ENCODE measurements at regions not wholly inside any gene's neighbourhood (a gene's known extent, or its start where the extent isn't known, plus 50 kb on each side); places are given as distances from the start of the nearest gene placed in this dataset.

- H3K36me3 ChIP-seq (ENCODE audit: control insufficient read depth in 2 of 2, insufficient read depth in 2 of 2, low read length in 2 of 2) = no peaks in the 10 kb centered on the region
- no peak overlapping the region for H3K9ac ChIP-seq (ENCODE audit: low read depth in 1 of 2, low read length in 2 of 2)
- H3K9me3 ChIP-seq (ENCODE audit: control insufficient read depth in 2 of 2, low read length in 2 of 2) = peaks cover 0 to 2% of the 10 kb centered on the region in 2 donors
- H3K27ac ChIP-seq (ENCODE audit: low read depth in 2 of 2, low read length in 2 of 2) = no peak overlapping the region
- H3K4me1 ChIP-seq (ENCODE audit: control insufficient read depth in 2 of 2, insufficient read depth in 2 of 2, low read length in 2 of 2) = no peaks in the 10 kb centered on the region
- H3K4me3 ChIP-seq (ENCODE audit: low read length in 2 of 2) = no peak overlapping the region
- no peaks in the 10 kb centered on the region for H3K27me3 ChIP-seq (ENCODE audit: control insufficient read depth in 2 of 2, insufficient read depth in 2 of 2, low read length in 2 of 2)
Observed at GRCh38 chr5:5062525-5063302, 77.4 kb upstream of the ADAMTS16 start.

DNA sequence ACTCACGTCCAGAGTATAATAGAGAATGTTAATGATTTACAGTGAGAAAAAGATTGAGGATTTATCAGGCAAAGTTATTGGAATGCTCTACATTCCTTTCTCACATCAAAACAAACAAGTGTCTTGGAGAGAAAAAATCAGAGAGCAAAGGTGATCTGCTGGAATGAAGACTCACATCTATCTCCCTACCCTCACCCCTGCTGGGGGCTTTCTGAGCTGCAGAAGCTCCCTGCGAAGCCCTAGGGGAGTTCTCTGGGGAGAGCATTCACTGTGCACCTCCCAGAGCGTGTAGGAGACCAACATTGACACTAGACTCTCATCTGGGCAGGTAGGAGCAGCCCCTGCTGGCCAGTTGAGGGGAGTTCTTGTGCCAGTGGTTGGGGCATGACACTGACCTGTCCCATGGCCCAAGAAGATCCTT, 76.6 kb upstream of the ADAMTS16 start:
- Histone ChIP-seq H3K27me3 (ENCODE audit: control insufficient read depth in 2 of 2, insufficient read depth in 2 of 2, low read length in 2 of 2) (no peaks in the 10 kb centered on the region), H3K9ac (ENCODE audit: low read depth in 1 of 2, low read length in 2 of 2) (no peak overlapping the region), H3K36me3 (ENCODE audit: control insufficient read depth in 2 of 2, insufficient read depth in 2 of 2, low read length in 2 of 2) (no peaks in the 10 kb centered on the region), H3K27ac (ENCODE audit: low read depth in 2 of 2, low read length in 2 of 2) (no peak overlapping the region), H3K4me3 (ENCODE audit: low read length in 2 of 2) (no peak overlapping the region), H3K4me1 (ENCODE audit: control insufficient read depth in 2 of 2, insufficient read depth in 2 of 2, low read length in 2 of 2) (no peaks in the 10 kb centered on the region), H3K9me3 (ENCODE audit: control insufficient read depth in 2 of 2, low read length in 2 of 2) (peaks cover 0 to 2% of the 10 kb centered on the region in 2 donors)

DNA sequence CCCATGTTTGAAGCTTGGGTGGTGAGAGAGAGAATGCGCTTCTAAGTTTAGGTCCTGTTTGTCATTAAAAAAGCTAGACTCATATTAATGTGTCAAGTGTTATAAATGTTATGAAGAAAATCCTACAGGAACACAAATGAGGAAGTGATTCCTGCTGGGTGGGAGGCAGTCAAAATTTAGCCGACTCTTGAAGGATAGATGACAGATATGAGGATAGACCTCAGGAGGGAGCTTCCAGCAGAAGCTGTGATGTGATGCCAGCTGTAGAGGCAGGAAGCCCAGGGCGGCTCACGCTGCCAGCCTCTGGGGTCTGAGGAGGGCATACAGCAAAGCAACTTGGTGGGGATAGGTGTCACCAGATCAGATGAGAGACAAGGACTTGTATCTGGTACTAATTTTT, 74.7 kb upstream of the ADAMTS16 start:
- no peaks in the 10 kb centered on the region for H3K9me3 ChIP-seq (ENCODE audit: control insufficient read depth in 2 of 2, low read length in 2 of 2)
- no peak overlapping the region for H3K9ac ChIP-seq (ENCODE audit: low read depth in 1 of 2, low read length in 2 of 2)
- no peaks in the 10 kb centered on the region for H3K4me1 ChIP-seq (ENCODE audit: control insufficient read depth in 2 of 2, insufficient read depth in 2 of 2, low read length in 2 of 2)
- no peaks in the 10 kb centered on the region for H3K36me3 ChIP-seq (ENCODE audit: control insufficient read depth in 2 of 2, insufficient read depth in 2 of 2, low read length in 2 of 2)
- H3K4me3 ChIP-seq (ENCODE audit: low read length in 2 of 2) = no peak overlapping the region
- no peak overlapping the region for H3K27ac ChIP-seq (ENCODE audit: low read depth in 2 of 2, low read length in 2 of 2)
- H3K27me3 ChIP-seq (ENCODE audit: control insufficient read depth in 2 of 2, insufficient read depth in 2 of 2, low read length in 2 of 2) = no peaks in the 10 kb centered on the region

GRCh38 chr5:5066276-5067186, 73.6 kb upstream of the ADAMTS16 start:
- Histone ChIP-seq H3K9ac (ENCODE audit: low read depth in 1 of 2, low read length in 2 of 2) (no peak overlapping the region), H3K36me3 (ENCODE audit: control insufficient read depth in 2 of 2, insufficient read depth in 2 of 2, low read length in 2 of 2) (no peaks in the 10 kb centered on the region), H3K27ac (ENCODE audit: low read depth in 2 of 2, low read length in 2 of 2) (no peak overlapping the region), H3K4me3 (ENCODE audit: low read length in 2 of 2) (no peak overlapping the region), H3K4me1 (ENCODE audit: control insufficient read depth in 2 of 2, insufficient read depth in 2 of 2, low read length in 2 of 2) (no peaks in the 10 kb centered on the region), H3K27me3 (ENCODE audit: control insufficient read depth in 2 of 2, insufficient read depth in 2 of 2, low read length in 2 of 2) (no peaks in the 10 kb centered on the region), H3K9me3 (ENCODE audit: control insufficient read depth in 2 of 2, low read length in 2 of 2) (no peaks in the 10 kb centered on the region)

DNA sequence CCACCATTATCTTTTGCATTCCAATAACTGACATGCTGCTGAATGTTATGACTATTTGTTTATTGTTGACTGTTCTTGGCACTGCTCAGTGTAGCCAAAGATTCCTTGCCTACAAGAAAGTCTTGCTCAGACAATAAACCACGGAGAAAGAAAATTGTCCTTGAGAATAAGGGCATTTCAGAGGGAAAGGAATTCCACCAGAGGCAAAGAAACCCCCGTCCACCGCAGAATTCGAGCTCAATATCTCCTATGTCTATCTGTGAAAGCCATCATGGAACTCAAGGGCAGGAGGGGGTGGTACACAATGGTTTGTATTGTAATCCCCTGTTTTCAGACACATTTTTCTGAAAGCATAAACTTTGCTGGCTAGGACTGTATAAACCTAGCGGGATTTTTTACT, 70.3 kb upstream of the ADAMTS16 start:
- no peak overlapping the region for H3K27ac ChIP-seq (ENCODE audit: low read depth in 2 of 2, low read length in 2 of 2)
- no peaks in the 10 kb centered on the region for H3K4me1 ChIP-seq (ENCODE audit: control insufficient read depth in 2 of 2, insufficient read depth in 2 of 2, low read length in 2 of 2)
- H3K36me3 ChIP-seq (ENCODE audit: control insufficient read depth in 2 of 2, insufficient read depth in 2 of 2, low read length in 2 of 2) = no peaks in the 10 kb centered on the region
- H3K9me3 ChIP-seq (ENCODE audit: control insufficient read depth in 2 of 2, low read length in 2 of 2) = no peaks in the 10 kb centered on the region
- H3K27me3 ChIP-seq (ENCODE audit: control insufficient read depth in 2 of 2, insufficient read depth in 2 of 2, low read length in 2 of 2) = no peaks in the 10 kb centered on the region
- no peak overlapping the region for H3K9ac ChIP-seq (ENCODE audit: low read depth in 1 of 2, low read length in 2 of 2)
- H3K4me3 ChIP-seq (ENCODE audit: low read length in 2 of 2) = no peak overlapping the region

GRCh38 chr5:5071554-5071953, 68.6 kb upstream of the ADAMTS16 start:
- H3K27me3 ChIP-seq (ENCODE audit: control insufficient read depth in 2 of 2, insufficient read depth in 2 of 2, low read length in 2 of 2) = no peaks in the 10 kb centered on the region
- no peak overlapping the region for H3K9ac ChIP-seq (ENCODE audit: low read depth in 1 of 2, low read length in 2 of 2)
- no peak overlapping the region for H3K27ac ChIP-seq (ENCODE audit: low read depth in 2 of 2, low read length in 2 of 2)
- H3K4me1 ChIP-seq (ENCODE audit: control insufficient read depth in 2 of 2, insufficient read depth in 2 of 2, low read length in 2 of 2) = no peaks in the 10 kb centered on the region
- H3K9me3 ChIP-seq (ENCODE audit: control insufficient read depth in 2 of 2, low read length in 2 of 2) = no peaks in the 10 kb centered on the region
- H3K36me3 ChIP-seq (ENCODE audit: control insufficient read depth in 2 of 2, insufficient read depth in 2 of 2, low read length in 2 of 2) = no peaks in the 10 kb centered on the region
- H3K4me3 ChIP-seq (ENCODE audit: low read length in 2 of 2) = no peak overlapping the region

- H3K27me3 ChIP-seq (ENCODE audit: control insufficient read depth in 2 of 2, insufficient read depth in 2 of 2, low read length in 2 of 2) = no peaks in the 10 kb centered on the region
- H3K4me1 ChIP-seq (ENCODE audit: control insufficient read depth in 2 of 2, insufficient read depth in 2 of 2, low read length in 2 of 2) = no peaks in the 10 kb centered on the region
- no peak overlapping the region for H3K4me3 ChIP-seq (ENCODE audit: low read length in 2 of 2)
- no peak overlapping the region for H3K27ac ChIP-seq (ENCODE audit: low read depth in 2 of 2, low read length in 2 of 2)
- no peaks in the 10 kb centered on the region for H3K36me3 ChIP-seq (ENCODE audit: control insufficient read depth in 2 of 2, insufficient read depth in 2 of 2, low read length in 2 of 2)
- no peak overlapping the region for H3K9ac ChIP-seq (ENCODE audit: low read depth in 1 of 2, low read length in 2 of 2)
- peaks cover 0 to 2% of the 10 kb centered on the region in 2 donors for H3K9me3 ChIP-seq (ENCODE audit: control insufficient read depth in 2 of 2, low read length in 2 of 2)
Observed at GRCh38 chr5:5077236-5077635, 62.9 kb upstream of the ADAMTS16 start.

DNA sequence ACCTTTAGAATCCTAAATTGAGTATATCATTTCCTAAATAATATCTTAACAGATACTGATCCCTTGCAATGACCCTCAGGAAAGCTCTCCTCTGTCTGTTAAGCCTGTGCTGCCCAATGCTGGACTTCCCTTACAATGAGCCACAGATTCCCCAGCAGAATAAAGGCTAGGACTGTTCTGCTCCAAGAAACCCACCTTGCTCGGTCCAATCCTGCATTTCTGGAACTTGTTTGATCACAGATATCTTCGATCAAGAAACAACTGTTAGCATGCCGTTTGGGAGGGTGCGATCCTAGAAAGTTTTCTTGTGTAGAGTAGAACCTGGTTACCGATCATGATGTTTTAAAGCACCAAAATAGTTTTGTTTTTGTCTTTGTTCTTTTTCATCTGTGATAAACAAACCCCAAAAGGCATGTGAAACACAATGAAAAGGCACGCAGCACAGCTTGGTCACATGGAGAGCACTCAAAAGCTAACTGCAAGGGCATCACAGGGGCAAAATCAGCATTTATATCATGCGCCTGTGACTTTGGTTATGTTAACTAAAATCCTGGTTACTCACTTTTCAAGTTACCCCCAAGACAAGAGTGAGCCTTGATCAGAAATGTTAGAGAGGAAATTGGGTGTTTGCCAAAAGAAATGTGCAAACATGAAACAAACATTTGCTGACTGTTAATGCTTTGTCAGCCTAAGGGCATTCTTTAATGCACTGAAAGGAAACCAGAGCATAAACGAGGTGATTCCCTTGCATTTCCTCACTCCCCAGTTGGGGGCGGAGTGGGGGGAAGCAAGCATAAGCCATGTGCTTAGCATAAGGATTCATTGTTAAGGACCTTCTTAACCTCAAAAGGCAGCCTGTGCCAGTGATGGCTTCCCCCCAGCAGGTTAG, 61.9 kb upstream of the ADAMTS16 start:
- no peak overlapping the region for H3K27ac ChIP-seq (ENCODE audit: low read depth in 2 of 2, low read length in 2 of 2)
- peaks cover 0 to 2% of the 10 kb centered on the region in 2 donors for H3K9me3 ChIP-seq (ENCODE audit: control insufficient read depth in 2 of 2, low read length in 2 of 2)
- H3K4me1 ChIP-seq (ENCODE audit: control insufficient read depth in 2 of 2, insufficient read depth in 2 of 2, low read length in 2 of 2) = no peaks in the 10 kb centered on the region
- no peaks in the 10 kb centered on the region for H3K27me3 ChIP-seq (ENCODE audit: control insufficient read depth in 2 of 2, insufficient read depth in 2 of 2, low read length in 2 of 2)
- no peak overlapping the region for H3K4me3 ChIP-seq (ENCODE audit: low read length in 2 of 2)
- no peaks in the 10 kb centered on the region for H3K36me3 ChIP-seq (ENCODE audit: control insufficient read depth in 2 of 2, insufficient read depth in 2 of 2, low read length in 2 of 2)
- H3K9ac ChIP-seq (ENCODE audit: low read depth in 1 of 2, low read length in 2 of 2) = no peak overlapping the region

- Histone ChIP-seq H3K27ac (ENCODE audit: low read depth in 2 of 2, low read length in 2 of 2) (no peak overlapping the region), H3K4me1 (ENCODE audit: control insufficient read depth in 2 of 2, insufficient read depth in 2 of 2, low read length in 2 of 2) (no peaks in the 10 kb centered on the region), H3K9ac (ENCODE audit: low read depth in 1 of 2, low read length in 2 of 2) (no peak overlapping the region), H3K4me3 (ENCODE audit: low read length in 2 of 2) (no peak overlapping the region), H3K9me3 (ENCODE audit: control insufficient read depth in 2 of 2, low read length in 2 of 2) (peaks cover 0 to 2% of the 10 kb centered on the region in 2 donors), H3K36me3 (ENCODE audit: control insufficient read depth in 2 of 2, insufficient read depth in 2 of 2, low read length in 2 of 2) (no peaks in the 10 kb centered on the region), H3K27me3 (ENCODE audit: control insufficient read depth in 2 of 2, insufficient read depth in 2 of 2, low read length in 2 of 2) (no peaks in the 10 kb centered on the region)
Observed at GRCh38 chr5:5079876-5080275, 60.3 kb upstream of the ADAMTS16 start.
